Neural progenitor cell (in vitro differentiated cells): ENCODE measurements at regions not wholly inside any gene's neighbourhood (a gene's known extent, or its start where the extent isn't known, plus 50 kb on each side); places are given as distances from the start of the nearest gene placed in this dataset.

ENCODE experiments used
- DNase-seq: peaks from one replicate; pipeline ENCODE4 v3.0.0-alpha.2; 2016; ENCODE audit warnings: low spot score
- H2AFZ ChIP-seq: fragments of 200-600 bp; sonication (generic); replicated peaks from 2 replicates; pipeline ENCODE4 v1.6.1; 2016; ENCODE audit warnings: antibody characterized with exemption
- H3F3A ChIP-seq: fragments of 200-600 bp; sonication (generic); 2 replicates; pipeline ENCODE4 v1.6.1; 2016; ENCODE audit warnings: antibody characterized with exemption, low read depth
- H3K27ac ChIP-seq: fragments of 200-600 bp; sonication (generic); 2 replicates; pipeline ENCODE4 v1.5.1; 2016; ENCODE audit warnings: mild to moderate bottlenecking
- H3K27me3 ChIP-seq: fragments of 200-600 bp; sonication (generic); 2 replicates; pipeline ENCODE4 v1.6.1; 2016; ENCODE audit warnings: mild to moderate bottlenecking, moderate library complexity
- H3K36me3 ChIP-seq: fragments of 200-600 bp; sonication (generic); 2 replicates; pipeline ENCODE4 v1.5.1; 2016
- H3K4me1 ChIP-seq: fragments of 200-600 bp; sonication (generic); 2 replicates; pipeline ENCODE4 v1.6.1; 2016; ENCODE audit warnings: mixed run types
- H3K4me2 ChIP-seq: fragments of 200-600 bp; sonication (generic); 2 replicates; pipeline ENCODE4 v1.6.1; 2016
- H3K4me3 ChIP-seq: fragments of 200-600 bp; sonication (generic); 2 replicates; pipeline ENCODE4 v1.5.1; 2016
- H3K79me2 ChIP-seq: fragments of 200-600 bp; sonication (generic); 2 replicates; pipeline ENCODE4 v1.6.1; 2016; ENCODE audit warnings: low read depth
- H3K9ac ChIP-seq: fragments of 200-600 bp; sonication (generic); 2 replicates; pipeline ENCODE4 v1.6.1; 2016
- H3K9me3 ChIP-seq: fragments of 200-600 bp; sonication (generic); 2 replicates; pipeline ENCODE4 v1.5.1; 2016; ENCODE audit warnings: low read depth
- H4K20me1 ChIP-seq: fragments of 200-600 bp; sonication (generic); 2 replicates; pipeline ENCODE4 v1.6.1; 2016; ENCODE audit warnings: low read depth
- H3K27ac Mint-ChIP-seq: 3 replicates; pipeline ENCODE4 v1.8.0; 2021; ENCODE audit warnings: mixed read lengths
- H3K27me3 Mint-ChIP-seq: 2 replicates; pipeline ENCODE4 v1.8.0; 2022; ENCODE audit warnings: low read depth, mild to moderate bottlenecking, inconsistent platforms, moderate library complexity, mixed read lengths; ENCODE audit not compliant: insufficient read depth
- H3K36me3 Mint-ChIP-seq: 3 replicates; pipeline ENCODE4 v1.8.0; 2021; ENCODE audit warnings: mixed read lengths
- H3K4me1 Mint-ChIP-seq: 3 replicates; pipeline ENCODE4 v1.8.0; 2021; ENCODE audit warnings: mixed read lengths
- H3K4me3 Mint-ChIP-seq: 3 replicates; pipeline ENCODE4 v1.8.0; 2021; ENCODE audit warnings: mild to moderate bottlenecking, moderate library complexity, mixed read lengths
- H3K9me3 Mint-ChIP-seq: 3 replicates; pipeline ENCODE4 v1.8.0; 2020; ENCODE audit warnings: mixed read lengths
- CTCF ChIP-seq: fragments of 200-600 bp; sonication (generic); IDR thresholded peaks from 2 replicates; pipeline ENCODE4 v1.5.1; 2017; ENCODE audit warnings: antibody characterized with exemption, mild to moderate bottlenecking
- EZH2 ChIP-seq: fragments of 200-600 bp; sonication (generic); IDR thresholded peaks from 2 replicates; pipeline ENCODE4 v1.6.1; 2017; ENCODE audit warnings: antibody characterized with exemption, mild to moderate bottlenecking, moderate library complexity
- EZH2phosphoT487 ChIP-seq: fragments of 200-600 bp; sonication (generic); IDR thresholded peaks from 2 replicates; pipeline ENCODE4 v1.6.1; 2017; ENCODE audit warnings: antibody characterized with exemption

GRCh38 chr5:98518754-98519153, 254.7 kb upstream of the RGMB start:
- H3K4me3 Mint-ChIP-seq: no peak overlapping the region
- Histone ChIP-seq H3K9me3 (no peaks in the 10 kb centered on the region), H3K9ac (no peak overlapping the region), H3K4me2 (no peak overlapping the region), H3K4me3 (no peak overlapping the region), H3K27ac (no peak overlapping the region), H4K20me1 (no peaks in the 10 kb centered on the region), H3F3A (no peaks in the 10 kb centered on the region), H3K4me1 (peaks cover 13% of the 10 kb centered on the region), H2AFZ (no peak overlapping the region), H3K27me3 (no peaks in the 10 kb centered on the region), H3K36me3 (no peaks in the 10 kb centered on the region), H3K79me2 (no peaks in the 10 kb centered on the region)
- TF ChIP-seq EZH2phosphoT487 (no peak), EZH2 (no peak), CTCF (no peak)
- no peaks in the 10 kb centered on the region for H3K9me3 Mint-ChIP-seq
- no peak for DNase-seq
- peaks cover 2% of the 10 kb centered on the region for H3K27me3 Mint-ChIP-seq
- H3K36me3 Mint-ChIP-seq: no peaks in the 10 kb centered on the region
- no peak overlapping the region for H3K27ac Mint-ChIP-seq
- peaks cover 15% of the 10 kb centered on the region for H3K4me1 Mint-ChIP-seq

GRCh38 chr5:98519571-98519970, 253.9 kb upstream of the RGMB start:
- Mint-ChIP-seq H3K27ac (no peak overlapping the region), H3K9me3 (no peaks in the 10 kb centered on the region), H3K27me3 (peaks cover 2% of the 10 kb centered on the region), H3K4me3 (no peak overlapping the region), H3K36me3 (no peaks in the 10 kb centered on the region), H3K4me1 (peaks cover 13% of the 10 kb centered on the region)
- no peak for DNase-seq
- Histone ChIP-seq H3K27me3 (no peaks in the 10 kb centered on the region), H3F3A (no peaks in the 10 kb centered on the region), H4K20me1 (no peaks in the 10 kb centered on the region), H3K36me3 (no peaks in the 10 kb centered on the region), H3K9ac (no peak overlapping the region), H3K9me3 (no peaks in the 10 kb centered on the region), H3K79me2 (no peaks in the 10 kb centered on the region), H2AFZ (no peak overlapping the region), H3K4me2 (no peak overlapping the region), H3K4me3 (no peak overlapping the region), H3K4me1 (peaks cover 13% of the 10 kb centered on the region), H3K27ac (no peak overlapping the region)
- no peak for TF ChIP-seq EZH2
- no peak for TF ChIP-seq EZH2phosphoT487
- no peak for TF ChIP-seq CTCF

DNA sequence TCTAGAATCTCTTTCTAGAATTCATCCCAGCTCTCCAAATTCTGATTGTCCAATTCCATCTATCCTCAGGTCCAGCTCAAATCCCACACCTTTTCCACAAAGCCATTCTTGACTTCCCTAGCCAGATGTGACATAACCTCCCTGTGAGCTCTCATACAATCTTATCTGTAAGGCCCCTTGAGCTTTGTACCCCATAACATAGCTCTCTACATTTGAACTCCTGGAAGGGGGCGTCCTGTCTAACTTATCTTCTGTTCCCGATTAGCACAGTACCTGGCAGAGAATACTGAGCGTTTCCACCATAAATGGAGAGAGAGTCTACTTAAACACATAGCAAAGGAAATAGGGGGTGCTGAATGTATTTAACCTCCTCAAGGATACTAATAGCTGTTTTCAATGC, 251.6 kb upstream of the RGMB start:
- no peaks in the 10 kb centered on the region for H4K20me1 ChIP-seq
- Mint-ChIP-seq H3K36me3 (no peaks in the 10 kb centered on the region), H3K27ac (no peak overlapping the region), H3K4me1 (peaks cover 13% of the 10 kb centered on the region), H3K9me3 (no peaks in the 10 kb centered on the region), H3K27me3 (peaks cover 2% of the 10 kb centered on the region), H3K4me3 (no peak overlapping the region)
- no peaks in the 10 kb centered on the region for H3K9me3 ChIP-seq
- H3K4me1 ChIP-seq: peaks cover 13% of the 10 kb centered on the region
- TF ChIP-seq EZH2phosphoT487 (no peak), EZH2 (no peak), CTCF (no peak)
- no peak overlapping the region for H2AFZ ChIP-seq
- H3K27me3 ChIP-seq: no peaks in the 10 kb centered on the region
- no peak overlapping the region for H3K4me2 ChIP-seq
- DNase-seq: no peak
- H3K36me3 ChIP-seq: no peaks in the 10 kb centered on the region
- H3K27ac ChIP-seq: no peak overlapping the region
- no peaks in the 10 kb centered on the region for H3F3A ChIP-seq
- no peak overlapping the region for H3K9ac ChIP-seq
- no peak overlapping the region for H3K4me3 ChIP-seq
- no peaks in the 10 kb centered on the region for H3K79me2 ChIP-seq

GRCh38 chr5:98524773-98525172, 248.7 kb upstream of the RGMB start:
- Histone ChIP-seq H4K20me1 (no peaks in the 10 kb centered on the region), H2AFZ (peak overlapping the region; percentile 46), H3K4me3 (no peak overlapping the region), H3K9me3 (no peaks in the 10 kb centered on the region), H3F3A (no peaks in the 10 kb centered on the region), H3K27ac (no peak overlapping the region), H3K79me2 (no peaks in the 10 kb centered on the region), H3K9ac (no peak overlapping the region), H3K4me2 (no peak overlapping the region), H3K36me3 (no peaks in the 10 kb centered on the region), H3K27me3 (no peaks in the 10 kb centered on the region), H3K4me1 (no peaks in the 10 kb centered on the region)
- no peak for DNase-seq
- Mint-ChIP-seq H3K4me3 (no peak overlapping the region), H3K27ac (no peak overlapping the region), H3K4me1 (peaks cover under 1% of the 10 kb centered on the region), H3K9me3 (no peaks in the 10 kb centered on the region), H3K36me3 (no peaks in the 10 kb centered on the region), H3K27me3 (peaks cover 2% of the 10 kb centered on the region)
- TF ChIP-seq CTCF (no peak), EZH2phosphoT487 (no peak), EZH2 (no peak)
